Tibial nerve (tissue), 3 donors: ENCODE measurements at regions not wholly inside any gene's neighbourhood (a gene's known extent, or its start where the extent isn't known, plus 50 kb on each side); places are given as distances from the start of the nearest gene placed in this dataset.

Source experiments
- POLR2A ChIP-seq, 2 donors: fragments of 450-650 bp; IDR thresholded peaks; one replicate each; pipeline ENCODE4 v1.6.1; 2017; ENCODE audit warnings: antibody characterized with exemption in 2 of 2, mild to moderate bottlenecking in 2 of 2, moderate library complexity in 2 of 2
- TF ChIP-seq, protein P1 (sequence below), 5 experiments: fragments of 200-600 bp in 3 of 5; fragments of 450-650 bp in 2 of 5; sonication (generic) in 3 of 5; IDR thresholded peaks; one replicate each; pipeline ENCODE4 v1.5.1; 2016 to 2019; ENCODE audit warnings: antibody characterized with exemption in 5 of 5, mild to moderate bottlenecking in 3 of 5, moderate library complexity in 2 of 5

DNA sequence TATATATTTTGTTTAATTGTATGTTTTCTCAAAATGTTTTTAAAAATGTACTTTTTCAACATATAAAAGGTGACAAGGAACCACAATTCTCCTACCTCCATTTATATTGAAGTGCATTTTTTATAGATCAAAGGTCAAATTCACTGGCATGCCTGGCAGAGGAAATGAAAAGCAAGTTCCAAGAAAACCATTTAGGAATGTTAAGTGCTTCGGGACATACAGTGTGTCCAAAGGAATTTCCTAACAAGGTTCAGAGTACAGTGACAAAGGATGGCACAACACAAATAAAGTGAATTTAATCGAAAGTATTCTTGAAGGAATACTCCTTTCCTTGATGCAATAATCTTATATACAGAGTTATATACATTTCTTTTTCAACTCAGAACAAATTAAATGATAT is 242.3 kb downstream of the CCER1 start:
- TF ChIP-seq, protein P1, sequence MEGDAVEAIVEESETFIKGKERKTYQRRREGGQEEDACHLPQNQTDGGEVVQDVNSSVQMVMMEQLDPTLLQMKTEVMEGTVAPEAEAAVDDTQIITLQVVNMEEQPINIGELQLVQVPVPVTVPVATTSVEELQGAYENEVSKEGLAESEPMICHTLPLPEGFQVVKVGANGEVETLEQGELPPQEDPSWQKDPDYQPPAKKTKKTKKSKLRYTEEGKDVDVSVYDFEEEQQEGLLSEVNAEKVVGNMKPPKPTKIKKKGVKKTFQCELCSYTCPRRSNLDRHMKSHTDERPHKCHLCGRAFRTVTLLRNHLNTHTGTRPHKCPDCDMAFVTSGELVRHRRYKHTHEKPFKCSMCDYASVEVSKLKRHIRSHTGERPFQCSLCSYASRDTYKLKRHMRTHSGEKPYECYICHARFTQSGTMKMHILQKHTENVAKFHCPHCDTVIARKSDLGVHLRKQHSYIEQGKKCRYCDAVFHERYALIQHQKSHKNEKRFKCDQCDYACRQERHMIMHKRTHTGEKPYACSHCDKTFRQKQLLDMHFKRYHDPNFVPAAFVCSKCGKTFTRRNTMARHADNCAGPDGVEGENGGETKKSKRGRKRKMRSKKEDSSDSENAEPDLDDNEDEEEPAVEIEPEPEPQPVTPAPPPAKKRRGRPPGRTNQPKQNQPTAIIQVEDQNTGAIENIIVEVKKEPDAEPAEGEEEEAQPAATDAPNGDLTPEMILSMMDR (IDR thresholded peaks at IDR 0.05) = no peak
- no peak for TF ChIP-seq POLR2A (IDR thresholded peaks at IDR 0.05)
